Activated CD8-positive, alpha-beta T cell treated with anti-CD3 and anti-CD28 coated beads for 36 hours (primary cell): ENCODE measurements at regions not wholly inside any gene's neighbourhood (a gene's known extent, or its start where the extent isn't known, plus 50 kb on each side); places are given as distances from the start of the nearest gene placed in this dataset.

Source experiments
- ATAC-seq: fragments of 200-7000 bp; cut with Tn5 transposase; one replicate; pipeline ENCODE4 v1.10.0; 2021; ENCODE audit warnings: mild to moderate bottlenecking, moderate library complexity
- CTCF ChIA-PET: fragments of 350-600 bp; sonication (Branson Sonifier 250); formaldehyde crosslinking; loops from one replicate; lab custom pipeline; 2021; ENCODE audit warnings: antibody characterized with exemption; lab: Charles Lee
- POLR2A ChIA-PET: fragments of 350-600 bp; sonication (Branson Sonifier 250); formaldehyde crosslinking; loops from one replicate; lab custom pipeline; 2021; ENCODE audit warnings: antibody characterized with exemption; lab: Charles Lee
- DNase-seq: peaks from one replicate; pipeline ENCODE4 v3.0.0-alpha.2; 2020
- H3K27ac Mint-ChIP-seq: one replicate; pipeline ENCODE4 v1.8.0; 2021; ENCODE audit warnings: mild to moderate bottlenecking, mixed read lengths
- H3K27me3 Mint-ChIP-seq: one replicate; pipeline ENCODE4 v1.8.0; 2021; ENCODE audit warnings: mixed read lengths
- H3K36me3 Mint-ChIP-seq: one replicate; pipeline ENCODE4 v1.8.0; 2021; ENCODE audit warnings: low read depth, mixed read lengths
- H3K4me1 Mint-ChIP-seq: one replicate; pipeline ENCODE4 v1.8.0; 2021; ENCODE audit warnings: low read depth, mixed read lengths
- H3K4me3 Mint-ChIP-seq: one replicate; pipeline ENCODE4 v1.8.0; 2021; ENCODE audit warnings: mild to moderate bottlenecking, moderate library complexity, mixed read lengths
- H3K9me3 Mint-ChIP-seq: one replicate; pipeline ENCODE4 v1.8.0; 2021; ENCODE audit warnings: mixed read lengths
- intact Hi-C: fragments of 100-400 bp; cut with micrococcal nuclease; formaldehyde crosslinking; loops from one replicate; pipeline ENCODE4 v1.10.0; 2022
- TF ChIP-seq, protein P1 (sequence below): fragments of 200-600 bp; IDR thresholded peaks from one replicate; pipeline ENCODE4 v1.8.0; 2022; ENCODE audit warnings: antibody characterized with exemption, mild to moderate bottlenecking

DNA sequence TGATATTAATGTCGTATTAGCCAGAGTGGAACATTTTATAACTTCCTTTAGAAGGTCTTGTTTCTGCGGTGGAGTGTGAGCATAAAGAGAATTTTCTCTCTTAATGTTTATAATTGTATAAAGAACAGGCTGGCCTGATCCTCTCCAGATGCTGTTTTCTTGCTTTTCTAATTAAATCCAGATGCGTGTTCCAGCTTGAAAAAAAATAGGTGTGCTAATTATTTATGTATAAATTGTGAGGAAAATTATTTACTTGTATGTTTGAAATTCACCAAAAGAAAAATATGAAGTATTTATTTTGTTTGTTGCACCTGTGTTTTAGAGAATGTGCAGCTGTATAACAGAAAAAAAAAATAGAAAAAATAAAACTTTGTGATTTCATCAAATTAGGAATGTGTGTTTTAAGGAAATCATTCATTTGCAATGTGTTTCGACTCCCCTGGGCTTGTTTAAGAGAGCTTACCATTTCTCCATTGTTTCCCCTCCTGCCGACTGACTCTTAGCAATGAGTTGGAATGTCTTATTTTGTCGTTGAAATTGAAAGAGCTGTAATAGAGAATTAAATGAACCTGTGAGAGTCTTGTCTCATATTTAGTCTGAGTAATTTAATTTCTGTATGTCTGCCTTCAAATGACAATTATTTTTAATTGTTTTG lies 220.1 kb upstream of the NXPH2 start:
- no peak for ATAC-seq
- CTCF ChIA-PET, result no interaction called here
- intact Hi-C loops, result no loop called here

DNA sequence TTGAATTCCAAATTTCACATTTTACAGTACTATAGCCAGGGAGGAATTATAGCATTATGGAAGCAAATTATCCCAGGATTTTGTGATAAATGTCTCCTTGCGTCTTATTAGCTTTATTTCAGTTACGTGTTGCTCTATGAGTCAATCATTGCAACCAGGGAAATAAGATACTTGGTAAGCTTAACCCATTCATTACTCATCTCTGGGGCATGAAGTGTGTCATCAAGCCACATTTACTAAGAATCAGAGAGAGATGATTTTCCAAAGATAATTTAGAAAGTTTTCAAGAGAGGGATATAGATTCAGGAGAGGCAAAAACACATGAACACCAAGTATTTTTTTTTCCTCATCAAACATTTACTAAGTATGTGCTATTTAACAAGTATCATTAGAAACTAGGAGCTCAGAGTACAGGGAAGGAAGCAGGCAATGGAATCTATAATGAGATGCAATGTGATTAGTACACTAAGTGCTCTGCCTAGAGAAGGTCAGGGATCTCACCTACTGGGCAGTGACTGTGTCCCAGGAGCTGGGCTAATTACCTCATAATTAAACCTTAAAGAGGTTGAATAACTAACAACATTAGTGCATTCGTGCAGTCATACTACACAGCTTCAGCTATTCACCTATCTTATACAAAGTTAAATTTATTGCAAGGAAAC lies 217.8 kb upstream of the NXPH2 start:
- Mint-ChIP-seq H3K27me3 (no peaks in the 10 kb centered on the region), H3K9me3 (peaks cover 1% of the 10 kb centered on the region), H3K27ac (no peak overlapping the region), H3K4me1 (no peaks in the 10 kb centered on the region), H3K4me3 (no peak overlapping the region), H3K36me3 (no peaks in the 10 kb centered on the region)
- ChIA-PET CTCF (no interaction called here), POLR2A (interaction anchor here (0.6 kb wide), 1 partner anchor 786 kb away, joined by 3 read pairs; no protein-coding TSS in a partner anchor)
- ATAC-seq (no peak), DNase-seq (no peak)
- TF ChIP-seq, protein P1, sequence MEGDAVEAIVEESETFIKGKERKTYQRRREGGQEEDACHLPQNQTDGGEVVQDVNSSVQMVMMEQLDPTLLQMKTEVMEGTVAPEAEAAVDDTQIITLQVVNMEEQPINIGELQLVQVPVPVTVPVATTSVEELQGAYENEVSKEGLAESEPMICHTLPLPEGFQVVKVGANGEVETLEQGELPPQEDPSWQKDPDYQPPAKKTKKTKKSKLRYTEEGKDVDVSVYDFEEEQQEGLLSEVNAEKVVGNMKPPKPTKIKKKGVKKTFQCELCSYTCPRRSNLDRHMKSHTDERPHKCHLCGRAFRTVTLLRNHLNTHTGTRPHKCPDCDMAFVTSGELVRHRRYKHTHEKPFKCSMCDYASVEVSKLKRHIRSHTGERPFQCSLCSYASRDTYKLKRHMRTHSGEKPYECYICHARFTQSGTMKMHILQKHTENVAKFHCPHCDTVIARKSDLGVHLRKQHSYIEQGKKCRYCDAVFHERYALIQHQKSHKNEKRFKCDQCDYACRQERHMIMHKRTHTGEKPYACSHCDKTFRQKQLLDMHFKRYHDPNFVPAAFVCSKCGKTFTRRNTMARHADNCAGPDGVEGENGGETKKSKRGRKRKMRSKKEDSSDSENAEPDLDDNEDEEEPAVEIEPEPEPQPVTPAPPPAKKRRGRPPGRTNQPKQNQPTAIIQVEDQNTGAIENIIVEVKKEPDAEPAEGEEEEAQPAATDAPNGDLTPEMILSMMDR, result no peak
- intact Hi-C loops, result no loop called here

More for the DNA sequence above, 220.1 kb upstream of the NXPH2 start:
- H3K27me3 Mint-ChIP-seq, result no peaks in the 10 kb centered on the region
- H3K4me3 Mint-ChIP-seq, result no peak overlapping the region
- H3K27ac Mint-ChIP-seq, result no peak overlapping the region
- H3K4me1 Mint-ChIP-seq, result no peaks in the 10 kb centered on the region
- POLR2A ChIA-PET, result no interaction called here
- TF ChIP-seq, protein P1, result no peak
- DNase-seq, result no peak
- H3K36me3 Mint-ChIP-seq, result no peaks in the 10 kb centered on the region
- H3K9me3 Mint-ChIP-seq, result peaks cover 1% of the 10 kb centered on the region

DNA sequence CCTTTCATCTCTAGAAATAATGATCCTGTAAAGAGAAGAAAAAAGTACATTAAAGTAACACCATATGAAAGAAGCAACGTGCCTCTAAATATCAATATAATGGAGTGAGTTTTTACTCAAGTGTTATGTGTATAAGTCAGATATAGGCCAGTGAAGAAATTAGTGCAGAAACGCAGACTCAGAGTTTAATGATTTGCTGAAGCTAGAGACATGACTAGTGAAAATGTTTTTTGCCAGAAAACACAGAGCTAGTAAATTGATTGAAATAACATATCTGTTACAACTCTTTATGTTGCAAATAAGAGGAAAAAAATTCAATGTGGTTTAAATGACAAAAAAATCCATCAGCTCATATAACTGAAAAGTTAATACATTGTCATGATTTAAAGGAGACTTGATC lies 217.2 kb upstream of the NXPH2 start:
- CTCF ChIA-PET, result no interaction called here
- Mint-ChIP-seq H3K36me3 (no peaks in the 10 kb centered on the region), H3K27ac (no peak overlapping the region), H3K9me3 (peaks cover 2% of the 10 kb centered on the region), H3K4me1 (no peaks in the 10 kb centered on the region), H3K27me3 (no peaks in the 10 kb centered on the region), H3K4me3 (no peak overlapping the region)
- no peak for DNase-seq
- intact Hi-C loops, result no loop called here
- no peak for ATAC-seq
- TF ChIP-seq, protein P1, result no peak
- POLR2A ChIA-PET, result interaction anchor here (0.6 kb wide), 1 partner anchor 787 kb away, joined by 3 read pairs; no protein-coding TSS in a partner anchor

DNA sequence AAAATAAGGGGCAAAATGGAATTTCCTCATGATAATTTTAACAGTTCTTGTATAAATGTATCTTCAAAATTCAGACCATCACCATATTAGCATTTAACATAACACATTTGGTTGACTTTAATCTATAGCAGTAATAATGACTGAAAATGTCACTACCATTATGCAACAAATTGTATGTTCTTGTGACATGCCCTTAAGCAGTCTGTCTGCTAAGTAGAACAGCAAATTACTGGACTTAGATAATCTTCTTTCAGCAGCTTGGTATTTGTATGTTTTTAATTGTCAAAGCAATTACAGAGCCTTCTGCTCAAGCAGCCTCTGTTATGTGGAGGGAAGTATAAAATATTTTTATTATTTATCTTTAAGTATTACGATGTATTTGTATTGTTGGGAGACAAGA lies 214.3 kb upstream of the NXPH2 start:
- Mint-ChIP-seq H3K27ac (no peak overlapping the region), H3K4me1 (no peaks in the 10 kb centered on the region), H3K9me3 (peaks cover 7% of the 10 kb centered on the region), H3K36me3 (no peaks in the 10 kb centered on the region), H3K4me3 (no peak overlapping the region), H3K27me3 (no peaks in the 10 kb centered on the region)
- TF ChIP-seq, protein P1, result no peak
- CTCF ChIA-PET, result no interaction called here
- POLR2A ChIA-PET, result no interaction called here
- intact Hi-C loops, result no loop called here
- DNase-seq (no peak), ATAC-seq (no peak)

DNA sequence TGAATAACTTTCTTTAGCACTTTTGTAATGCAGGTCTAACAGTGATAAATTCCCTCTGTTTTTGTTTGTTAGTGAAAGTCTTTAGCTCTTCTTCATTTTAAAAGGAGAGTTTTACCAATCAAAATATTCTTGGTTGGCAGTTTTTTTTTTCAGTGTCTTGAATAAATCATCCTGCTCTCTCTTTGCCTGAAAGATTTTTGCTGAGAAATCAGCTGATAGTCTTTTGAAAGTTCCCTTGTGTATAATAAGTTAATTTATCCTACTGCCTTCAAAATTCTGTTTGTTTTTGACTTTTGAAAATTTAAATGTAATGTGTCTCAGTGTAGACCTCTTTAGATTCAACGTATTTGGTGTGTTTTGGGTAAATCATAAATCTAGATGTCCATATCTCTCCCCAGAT lies 205.7 kb upstream of the NXPH2 start:
- intact Hi-C loops, result no loop called here
- TF ChIP-seq, protein P1, result no peak
- Mint-ChIP-seq H3K4me3 (no peak overlapping the region), H3K9me3 (peaks cover 12% of the 10 kb centered on the region), H3K27ac (no peak overlapping the region), H3K36me3 (no peaks in the 10 kb centered on the region), H3K4me1 (no peaks in the 10 kb centered on the region), H3K27me3 (no peaks in the 10 kb centered on the region)
- POLR2A ChIA-PET, result no interaction called here
- no peak for DNase-seq
- ATAC-seq, result no peak
- CTCF ChIA-PET, result no interaction called here
